HG02943 (cell line): ENCODE measurements at regions not wholly inside any gene's neighbourhood (a gene's known extent, or its start where the extent isn't known, plus 50 kb on each side); places are given as distances from the start of the nearest gene placed in this dataset.
"Not testable (repeated sequence)": the region's sequence is repeated elsewhere in the genome, so short reads cannot be mapped to it uniquely, and the experiment has no call there.

Experiments
- ATAC-seq: cut with Tn5 transposase; IDR thresholded peaks from one replicate; pipeline ENCODE4 v1.9.1; 2021; ENCODE audit warnings: mild to moderate bottlenecking, low read depth, moderate library complexity; ENCODE audit not compliant: unreplicated experiment

GRCh38 chr6:27807441-27808241 is 104.6 kb downstream of the OR2B2 start:
- ATAC-seq, result peak; percentile 75

- ATAC-seq, result no peak
Observed at GRCh38 chr6:27806981-27807440, 105.2 kb downstream of the OR2B2 start.

- ATAC-seq, result no peak
Observed at GRCh38 chr6:27805347-27805746, 106.8 kb downstream of the OR2B2 start.

GRCh38 chr6:27804851-27805250 is 107.3 kb downstream of the OR2B2 start:
- no peak for ATAC-seq

- ATAC-seq, result no peak
Observed at GRCh38 chr6:27800731-27801373, 111.3 kb downstream of the OR2B2 start.

GRCh38 chr6:27797960-27798359 is 114.2 kb downstream of the OR2B2 start:
- ATAC-seq, result no peak

- ATAC-seq, result not testable (repeated sequence)
Observed at GRCh38 chr6:27796736-27797481, 115.3 kb downstream of the OR2B2 start.

- peak; percentile 52 for ATAC-seq
Observed at GRCh38 chr6:27795697-27796494, 116.3 kb downstream of the OR2B2 start.

- ATAC-seq, result no peak
Observed at GRCh38 chr6:27791182-27791943, 120.8 kb downstream of the OR2B2 start.

- not testable (repeated sequence) for ATAC-seq
Observed at GRCh38 chr6:27788376-27788775, 123.8 kb downstream of the OR2B2 start.

GRCh38 chr6:27786048-27786447 is 126.1 kb downstream of the OR2B2 start:
- no peak for ATAC-seq

- ATAC-seq, result no peak
Observed at GRCh38 chr6:27785294-27785693, 126.9 kb downstream of the OR2B2 start.

GRCh38 chr6:27782748-27783147 is 129.4 kb downstream of the OR2B2 start:
- ATAC-seq, result no peak

- no peak for ATAC-seq
Observed at GRCh38 chr6:27778625-27779417, 133.4 kb downstream of the OR2B2 start.

GRCh38 chr6:27777614-27778355 is 134.4 kb downstream of the OR2B2 start:
- ATAC-seq, result no peak

GRCh38 chr6:27777126-27777525 is 135.1 kb downstream of the OR2B2 start:
- ATAC-seq, result no peak

GRCh38 chr6:27776504-27776903 is 135.7 kb downstream of the OR2B2 start:
- no peak for ATAC-seq

GRCh38 chr6:27775796-27776184 is 136.4 kb downstream of the OR2B2 start:
- no peak for ATAC-seq
